ENCODE measurements at regions not wholly inside any gene's neighbourhood (a gene's known extent, or its start where the extent isn't known, plus 50 kb on each side); places are given as distances from the start of the nearest gene placed in this dataset.

- H3K4me3 ChIP-seq (ENCODE audit: low read depth, low read length): no peak overlapping the region
- no peak for TF ChIP-seq CTCF (IDR thresholded peaks at IDR 0.05; ENCODE audit: control insufficient read depth, extremely low read depth, insufficient read depth)
- no peak for DNase-seq (ENCODE audit: low read depth)
These were observed 189.9 kb downstream of the SPRY2 start for GRCh38 chr13:80151016-80151415.

GRCh38 chr13:80149736-80150135 is 191.2 kb downstream of the SPRY2 start:
- H3K4me3 ChIP-seq (ENCODE audit: low read depth, low read length): no peak overlapping the region
- no peak for TF ChIP-seq CTCF (IDR thresholded peaks at IDR 0.05; ENCODE audit: control insufficient read depth, extremely low read depth, insufficient read depth)
- DNase-seq (ENCODE audit: low read depth): no peak

- no peak for TF ChIP-seq CTCF (IDR thresholded peaks at IDR 0.05; ENCODE audit: control insufficient read depth, extremely low read depth, insufficient read depth)
- no peak overlapping the region for H3K4me3 ChIP-seq (ENCODE audit: low read depth, low read length)
- no peak for DNase-seq (ENCODE audit: low read depth)
These were observed 195.7 kb downstream of the SPRY2 start for GRCh38 chr13:80145171-80145690.

- DNase-seq (ENCODE audit: low read depth): no peak
- TF ChIP-seq CTCF (IDR thresholded peaks at IDR 0.05; ENCODE audit: control insufficient read depth, extremely low read depth, insufficient read depth): no peak
- H3K4me3 ChIP-seq (ENCODE audit: low read depth, low read length): no peak overlapping the region
These were observed 196.4 kb downstream of the SPRY2 start for GRCh38 chr13:80144493-80144892.

- TF ChIP-seq CTCF (IDR thresholded peaks at IDR 0.05; ENCODE audit: control insufficient read depth, extremely low read depth, insufficient read depth): no peak
- no peak for DNase-seq (ENCODE audit: low read depth)
- H3K4me3 ChIP-seq (ENCODE audit: low read depth, low read length): no peak overlapping the region
These were observed 199.6 kb downstream of the SPRY2 start for GRCh38 chr13:80141123-80141849.

GRCh38 chr13:80140685-80141084 is 200.2 kb downstream of the SPRY2 start:
- no peak for DNase-seq (ENCODE audit: low read depth)
- TF ChIP-seq CTCF (IDR thresholded peaks at IDR 0.05; ENCODE audit: control insufficient read depth, extremely low read depth, insufficient read depth): no peak

GRCh38 chr13:80139196-80139595 is 201.7 kb downstream of the SPRY2 start:
- TF ChIP-seq CTCF (IDR thresholded peaks at IDR 0.05; ENCODE audit: control insufficient read depth, extremely low read depth, insufficient read depth): no peak
- no peak overlapping the region for H3K4me3 ChIP-seq (ENCODE audit: low read depth, low read length)
- DNase-seq (ENCODE audit: low read depth): no peak

More at GRCh38 chr13:80140685-80141084, 200.2 kb downstream of the SPRY2 start:
- no peak overlapping the region for H3K4me3 ChIP-seq (ENCODE audit: low read depth, low read length)

All from LNCaP clone FGC (cell line).